Endothelial cell of umbilical vein (primary cell): ENCODE measurements at regions not wholly inside any gene's neighbourhood (a gene's known extent, or its start where the extent isn't known, plus 50 kb on each side); places are given as distances from the start of the nearest gene placed in this dataset.

Source experiments
- EZH2 ChIP-seq: IDR thresholded peaks from 2 replicates; pipeline ENCODE4 v1.6.1; 2012; ENCODE audit warnings: borderline replicate concordance, low read depth, mild to moderate bottlenecking, moderate library complexity, low read length, inconsistent platforms; ENCODE audit not compliant: severe bottlenecking
- FOS ChIP-seq: IDR thresholded peaks from 2 replicates; pipeline ENCODE4 v1.6.1; 2011; ENCODE audit warnings: mild to moderate bottlenecking, low read length, moderate library complexity, borderline replicate concordance; ENCODE audit not compliant: insufficient read depth
- GATA2 ChIP-seq: IDR thresholded peaks from 2 replicates; pipeline ENCODE4 v1.7.0; 2011; ENCODE audit warnings: low read depth, mild to moderate bottlenecking, moderate library complexity, mixed read lengths, low read length; ENCODE audit not compliant: insufficient read length, insufficient read depth
- JUN ChIP-seq: IDR thresholded peaks from 2 replicates; pipeline ENCODE4 v1.6.1; 2011; ENCODE audit warnings: borderline replicate concordance, low read depth; ENCODE audit not compliant: insufficient read length, insufficient read depth
- MYC ChIP-seq: IDR thresholded peaks from one replicate; pipeline ENCODE4 v1.6.1; 2011; ENCODE audit warnings: mild to moderate bottlenecking, low read depth, low read length
- POLR2A ChIP-seq: IDR thresholded peaks from 2 replicates; pipeline ENCODE4 v1.6.1; 2012; ENCODE audit warnings: low read depth, mild to moderate bottlenecking, control low read depth, low read length
- POLR2AphosphoS5 ChIP-seq: IDR thresholded peaks from 2 replicates; pipeline ENCODE4 v1.6.1; 2012; ENCODE audit warnings: low read depth, mild to moderate bottlenecking, control low read depth, low read length, moderate library complexity; ENCODE audit not compliant: insufficient read depth
- TF ChIP-seq, protein P1 (sequence below), 2 donors: IDR thresholded peaks; 1 replicate in 1 of 2; 2 replicates in 1 of 2; pipeline ENCODE4 v1.5.1; 2011; ENCODE audit warnings: low read length in 2 of 2, mild to moderate bottlenecking in 2 of 2, moderate library complexity in 2 of 2, control low read depth in 1 of 2, inconsistent platforms in 1 of 2, low read depth in 1 of 2; ENCODE audit not compliant: insufficient read depth in 1 of 2; ENCODE audit errors: extremely low read depth in 1 of 2
- TF ChIP-seq, protein P2 (sequence below): IDR thresholded peaks from 2 replicates; pipeline ENCODE4 v1.6.1; 2011; ENCODE audit not compliant: insufficient read depth, insufficient read length

DNA sequence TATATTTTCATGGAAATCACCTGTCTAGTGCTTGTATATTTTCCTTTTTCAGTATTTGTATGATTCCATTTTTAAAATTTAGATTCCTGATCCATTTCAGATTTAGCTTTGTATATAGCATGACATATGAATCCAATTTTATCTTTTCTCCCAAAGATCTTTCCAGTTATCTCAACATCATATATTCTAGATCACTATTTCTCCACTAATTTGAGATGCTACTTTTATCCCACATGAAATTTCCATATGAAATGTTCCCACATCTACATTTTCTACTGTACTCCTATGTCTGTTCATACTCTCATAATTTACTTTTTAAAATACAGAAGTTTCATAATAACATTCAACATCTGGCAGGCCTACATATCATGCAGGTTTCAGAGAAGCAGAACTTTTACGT lies 1784.1 kb downstream of the SLITRK5 start:
- TF ChIP-seq, protein P1, sequence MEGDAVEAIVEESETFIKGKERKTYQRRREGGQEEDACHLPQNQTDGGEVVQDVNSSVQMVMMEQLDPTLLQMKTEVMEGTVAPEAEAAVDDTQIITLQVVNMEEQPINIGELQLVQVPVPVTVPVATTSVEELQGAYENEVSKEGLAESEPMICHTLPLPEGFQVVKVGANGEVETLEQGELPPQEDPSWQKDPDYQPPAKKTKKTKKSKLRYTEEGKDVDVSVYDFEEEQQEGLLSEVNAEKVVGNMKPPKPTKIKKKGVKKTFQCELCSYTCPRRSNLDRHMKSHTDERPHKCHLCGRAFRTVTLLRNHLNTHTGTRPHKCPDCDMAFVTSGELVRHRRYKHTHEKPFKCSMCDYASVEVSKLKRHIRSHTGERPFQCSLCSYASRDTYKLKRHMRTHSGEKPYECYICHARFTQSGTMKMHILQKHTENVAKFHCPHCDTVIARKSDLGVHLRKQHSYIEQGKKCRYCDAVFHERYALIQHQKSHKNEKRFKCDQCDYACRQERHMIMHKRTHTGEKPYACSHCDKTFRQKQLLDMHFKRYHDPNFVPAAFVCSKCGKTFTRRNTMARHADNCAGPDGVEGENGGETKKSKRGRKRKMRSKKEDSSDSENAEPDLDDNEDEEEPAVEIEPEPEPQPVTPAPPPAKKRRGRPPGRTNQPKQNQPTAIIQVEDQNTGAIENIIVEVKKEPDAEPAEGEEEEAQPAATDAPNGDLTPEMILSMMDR (IDR thresholded peaks at IDR 0.05; ENCODE audit: extremely low read depth in 1 of 2, insufficient read depth in 1 of 2, low read depth in 1 of 2, low read length in 2 of 2) = no peak
- TF ChIP-seq, protein P2, sequence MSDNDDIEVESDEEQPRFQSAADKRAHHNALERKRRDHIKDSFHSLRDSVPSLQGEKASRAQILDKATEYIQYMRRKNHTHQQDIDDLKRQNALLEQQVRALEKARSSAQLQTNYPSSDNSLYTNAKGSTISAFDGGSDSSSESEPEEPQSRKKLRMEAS = no peak
- no peak for TF ChIP-seq EZH2
- no peak for TF ChIP-seq JUN
- TF ChIP-seq MYC = no peak
- TF ChIP-seq POLR2A = no peak
- TF ChIP-seq POLR2AphosphoS5 = no peak
- no peak for TF ChIP-seq FOS
- no peak for TF ChIP-seq GATA2
